SK-N-MC (cell line): ENCODE measurements at regions not wholly inside any gene's neighbourhood (a gene's known extent, or its start where the extent isn't known, plus 50 kb on each side); places are given as distances from the start of the nearest gene placed in this dataset.

Experiments
- DNase-seq: peaks from one replicate; pipeline ENCODE4 v3.0.0-alpha.2; 2011; ENCODE audit warnings: low read depth, low spot score
- H3K27ac ChIP-seq: fragments of 200-600 bp; sonication (generic); 2 replicates; pipeline ENCODE4 v1.5.1; 2016; ENCODE audit warnings: mixed run types
- H3K36me3 ChIP-seq: fragments of 200-600 bp; sonication (generic); 2 replicates; pipeline ENCODE4 v1.6.1; 2017; ENCODE audit warnings: antibody characterized with exemption, low read length, mixed read lengths; ENCODE audit not compliant: insufficient read depth
- H3K4me3 ChIP-seq: fragments of 200-600 bp; sonication (generic); 2 replicates; pipeline ENCODE4 v1.5.1; 2016
- H3K9ac ChIP-seq: fragments of 200-600 bp; sonication (generic); 2 replicates; pipeline ENCODE4 v1.8.0; 2017; ENCODE audit warnings: mixed run types, mixed read lengths; ENCODE audit not compliant: insufficient read length
- H3K9me3 ChIP-seq: fragments of 200-600 bp; sonication (generic); 2 replicates; pipeline ENCODE4 v1.6.1; 2017; ENCODE audit warnings: low read depth, mild to moderate bottlenecking, antibody characterized with exemption, low read length, moderate library complexity, mixed read lengths
- EZH2 ChIP-seq: fragments of 200-600 bp; sonication (generic); IDR thresholded peaks from one replicate; pipeline ENCODE4 v1.6.1; 2017; ENCODE audit warnings: antibody characterized with exemption
- FOXP2 ChIP-seq: optimal IDR thresholded peaks from 2 replicates; pipeline ENCODE3; 2011; ENCODE audit warnings: mild to moderate bottlenecking, moderate library complexity; ENCODE audit not compliant: insufficient read depth; ENCODE audit errors: extremely low read length, control extremely low read depth
- POLR2AphosphoS5 ChIP-seq: IDR thresholded peaks from 2 replicates; pipeline ENCODE4 v1.6.1; 2012; ENCODE audit warnings: mild to moderate bottlenecking, low read depth, low read length, borderline replicate concordance

DNA sequence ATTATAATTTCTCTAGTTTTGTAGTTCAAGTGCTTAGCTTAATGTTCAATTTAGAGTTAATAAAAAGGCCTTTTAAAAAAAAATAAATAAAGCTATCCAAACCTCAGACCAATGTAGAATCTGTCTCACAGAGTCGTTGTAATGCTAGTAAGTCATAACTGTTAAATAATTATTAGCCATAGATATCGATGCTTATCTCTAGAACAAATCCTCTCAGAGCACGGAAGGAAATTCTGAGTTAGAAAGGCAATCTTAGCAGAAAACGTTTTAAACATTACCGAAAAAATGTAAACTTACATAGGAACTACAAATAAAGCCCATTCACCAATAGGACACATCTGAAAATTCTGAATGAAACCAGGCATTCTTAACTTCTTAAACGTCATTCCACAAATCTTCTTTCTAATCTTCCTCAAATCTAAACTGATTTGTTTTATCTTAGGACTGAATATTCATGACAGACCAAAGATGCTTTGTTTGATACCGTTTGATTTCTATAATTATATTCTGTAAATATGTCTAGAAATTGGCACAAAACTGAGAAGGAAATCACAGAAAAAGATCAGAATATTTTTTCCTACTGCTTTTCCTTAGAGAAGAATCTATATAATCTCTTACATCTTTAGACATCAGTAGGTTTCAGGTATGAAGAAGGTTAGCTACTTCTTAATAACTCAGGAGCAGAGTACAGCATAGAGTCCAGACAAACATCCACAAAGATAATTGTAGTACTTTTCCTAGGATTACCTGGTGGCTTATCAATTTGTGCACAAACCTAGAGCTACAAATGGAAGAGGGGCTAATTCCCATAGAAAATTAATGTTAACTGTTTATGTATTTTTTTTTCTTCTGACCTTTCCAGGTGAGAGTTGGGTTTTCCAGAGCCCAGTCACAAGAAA is 140.7 kb downstream of the BTC start:
- Histone ChIP-seq H3K9me3 (no peaks in the 10 kb centered on the region), H3K9ac (no peak overlapping the region), H3K36me3 (no peaks in the 10 kb centered on the region), H3K27ac (no peak overlapping the region), H3K4me3 (no peak overlapping the region)
- DNase-seq, result no peak
- no peak for TF ChIP-seq FOXP2
- no peak for TF ChIP-seq POLR2AphosphoS5
- no peak for TF ChIP-seq EZH2

DNA sequence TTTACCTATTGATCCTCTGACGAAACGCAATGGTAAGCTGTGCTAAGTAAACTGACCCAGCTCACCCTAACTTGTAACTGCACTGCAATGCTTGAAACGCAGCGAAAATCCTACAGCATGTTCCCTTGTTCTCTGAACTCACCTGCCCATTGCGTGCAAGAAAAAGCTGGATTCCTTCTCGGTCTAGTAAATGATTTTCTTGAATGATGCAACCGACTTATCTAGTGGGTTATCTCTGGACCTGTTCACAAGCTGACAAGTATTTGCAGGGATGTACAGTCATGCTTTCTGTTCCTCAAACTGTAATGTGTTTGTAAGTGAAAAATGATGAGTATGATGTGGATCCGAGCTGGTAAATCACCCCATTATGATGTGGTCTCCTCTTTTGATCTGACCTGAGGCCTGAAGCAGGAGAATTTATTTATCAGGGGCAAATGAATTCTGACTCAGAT is 140.1 kb downstream of the BTC start:
- Histone ChIP-seq H3K4me3 (no peak overlapping the region), H3K36me3 (no peaks in the 10 kb centered on the region), H3K9ac (no peak overlapping the region), H3K27ac (no peak overlapping the region), H3K9me3 (no peaks in the 10 kb centered on the region)
- TF ChIP-seq POLR2AphosphoS5 (no peak), EZH2 (no peak), FOXP2 (no peak)
- DNase-seq, result no peak

DNA sequence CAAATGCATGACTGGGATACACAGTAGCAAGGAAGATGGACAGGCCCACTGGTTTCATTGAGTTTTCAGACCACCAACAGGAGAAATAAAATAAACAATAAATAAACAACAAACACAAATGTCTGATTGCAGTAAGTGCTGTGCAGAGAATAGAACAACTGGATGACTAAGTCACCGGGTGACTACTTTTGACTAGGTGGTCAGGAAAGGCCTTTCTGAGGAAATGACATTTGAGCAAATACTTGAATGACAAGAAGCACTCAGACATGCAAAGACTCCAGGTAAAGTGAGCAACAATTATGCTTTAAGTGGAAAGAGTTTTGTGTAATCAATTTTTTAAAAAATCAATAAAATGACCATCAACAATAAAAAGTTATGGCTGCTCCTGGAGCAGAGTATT is 137.7 kb downstream of the BTC start:
- no peak for TF ChIP-seq POLR2AphosphoS5
- no peak for TF ChIP-seq EZH2
- TF ChIP-seq FOXP2, result no peak
- no peak overlapping the region for H3K9ac ChIP-seq
- no peaks in the 10 kb centered on the region for H3K9me3 ChIP-seq
- no peak for DNase-seq
- H3K36me3 ChIP-seq, result no peaks in the 10 kb centered on the region
- H3K27ac ChIP-seq, result no peak overlapping the region
- no peak overlapping the region for H3K4me3 ChIP-seq

DNA sequence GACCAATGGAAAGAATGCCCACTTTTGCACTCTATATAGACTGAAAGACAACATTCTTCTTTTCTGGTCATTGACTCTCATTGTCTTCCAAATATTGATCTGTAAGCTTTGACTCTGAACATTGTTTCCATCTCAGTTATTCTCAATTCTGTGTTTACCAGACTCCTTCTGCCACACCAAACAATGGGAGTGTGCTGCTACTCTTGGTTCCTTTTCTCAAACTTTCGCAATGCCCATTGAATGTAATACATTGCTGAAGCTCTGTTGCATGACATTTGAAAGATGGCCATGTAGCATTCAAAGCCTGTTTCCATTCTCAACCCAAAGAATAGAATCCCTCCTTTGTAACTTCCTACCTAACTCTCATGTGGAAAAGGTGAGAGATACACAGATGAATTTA is 136.2 kb downstream of the BTC start:
- no peak overlapping the region for H3K27ac ChIP-seq
- H3K36me3 ChIP-seq, result no peaks in the 10 kb centered on the region
- TF ChIP-seq POLR2AphosphoS5 (no peak), EZH2 (no peak), FOXP2 (no peak)
- H3K4me3 ChIP-seq, result no peak overlapping the region
- no peaks in the 10 kb centered on the region for H3K9me3 ChIP-seq
- DNase-seq, result no peak
- H3K9ac ChIP-seq, result no peak overlapping the region

DNA sequence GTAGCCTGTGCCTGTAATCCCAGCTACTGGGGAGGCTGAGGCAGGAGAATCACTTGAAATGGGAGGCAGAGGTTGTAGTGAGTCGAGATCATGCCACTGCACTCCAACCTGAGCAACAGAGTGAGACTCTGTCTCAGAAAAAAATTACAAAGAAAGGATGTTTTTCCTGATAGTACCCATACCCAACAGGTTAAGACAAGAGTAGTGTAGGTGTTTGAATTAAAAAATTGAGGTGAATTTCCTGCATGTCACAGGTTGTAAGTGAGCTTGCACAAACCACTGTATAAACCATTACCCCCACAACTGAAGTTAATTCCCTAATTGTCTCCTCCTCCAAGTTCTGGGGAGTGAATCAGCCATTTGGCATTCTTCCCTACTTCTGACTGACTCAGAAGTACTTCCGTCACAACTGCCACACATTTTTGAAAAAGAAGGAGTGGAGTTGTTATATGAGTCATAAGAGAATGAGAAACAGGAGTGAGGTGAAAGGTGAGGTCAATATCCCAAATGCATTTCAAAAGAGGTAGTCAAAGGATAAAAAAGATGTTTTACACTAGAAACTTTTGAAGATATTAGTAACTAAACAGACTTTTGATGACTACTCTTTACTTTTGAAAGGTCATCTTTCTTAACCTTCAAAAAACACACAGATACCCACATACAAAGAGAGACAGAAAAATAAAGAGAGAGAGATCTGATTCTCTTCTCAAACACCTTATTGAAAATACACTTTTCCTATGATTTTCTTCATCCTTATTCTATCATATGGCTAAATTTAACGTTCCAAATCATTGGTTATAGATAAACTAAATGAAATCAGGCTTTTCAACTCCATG is 134.5 kb downstream of the BTC start:
- no peak for DNase-seq
- Histone ChIP-seq H3K36me3 (no peaks in the 10 kb centered on the region), H3K27ac (no peak overlapping the region), H3K4me3 (no peak overlapping the region), H3K9ac (no peak overlapping the region), H3K9me3 (no peaks in the 10 kb centered on the region)
- TF ChIP-seq POLR2AphosphoS5, result no peak
- no peak for TF ChIP-seq EZH2
- TF ChIP-seq FOXP2, result no peak

DNA sequence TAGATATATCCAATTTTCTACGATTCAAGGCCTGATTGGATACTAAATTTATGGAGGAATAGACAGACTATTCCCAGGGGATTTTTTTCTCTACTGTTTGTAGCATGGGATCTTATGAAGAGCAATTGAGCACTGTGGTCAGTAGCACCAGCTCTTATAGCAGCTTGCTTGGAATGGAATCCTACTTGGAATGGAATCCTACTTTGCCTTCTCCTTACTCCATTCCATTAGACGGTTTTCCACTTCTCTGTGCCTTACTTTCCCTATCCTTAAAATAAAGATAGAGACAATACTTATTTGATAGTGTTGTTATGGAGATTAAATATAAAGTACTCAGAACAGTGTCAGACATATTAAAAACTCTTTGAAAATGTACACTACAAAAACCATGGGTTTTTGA is 133.5 kb downstream of the BTC start:
- TF ChIP-seq FOXP2, result no peak
- TF ChIP-seq POLR2AphosphoS5, result no peak
- no peak for TF ChIP-seq EZH2
- H3K36me3 ChIP-seq, result no peaks in the 10 kb centered on the region
- H3K9ac ChIP-seq, result no peak overlapping the region
- no peak overlapping the region for H3K4me3 ChIP-seq
- DNase-seq, result no peak
- H3K27ac ChIP-seq, result no peak overlapping the region
- no peaks in the 10 kb centered on the region for H3K9me3 ChIP-seq

DNA sequence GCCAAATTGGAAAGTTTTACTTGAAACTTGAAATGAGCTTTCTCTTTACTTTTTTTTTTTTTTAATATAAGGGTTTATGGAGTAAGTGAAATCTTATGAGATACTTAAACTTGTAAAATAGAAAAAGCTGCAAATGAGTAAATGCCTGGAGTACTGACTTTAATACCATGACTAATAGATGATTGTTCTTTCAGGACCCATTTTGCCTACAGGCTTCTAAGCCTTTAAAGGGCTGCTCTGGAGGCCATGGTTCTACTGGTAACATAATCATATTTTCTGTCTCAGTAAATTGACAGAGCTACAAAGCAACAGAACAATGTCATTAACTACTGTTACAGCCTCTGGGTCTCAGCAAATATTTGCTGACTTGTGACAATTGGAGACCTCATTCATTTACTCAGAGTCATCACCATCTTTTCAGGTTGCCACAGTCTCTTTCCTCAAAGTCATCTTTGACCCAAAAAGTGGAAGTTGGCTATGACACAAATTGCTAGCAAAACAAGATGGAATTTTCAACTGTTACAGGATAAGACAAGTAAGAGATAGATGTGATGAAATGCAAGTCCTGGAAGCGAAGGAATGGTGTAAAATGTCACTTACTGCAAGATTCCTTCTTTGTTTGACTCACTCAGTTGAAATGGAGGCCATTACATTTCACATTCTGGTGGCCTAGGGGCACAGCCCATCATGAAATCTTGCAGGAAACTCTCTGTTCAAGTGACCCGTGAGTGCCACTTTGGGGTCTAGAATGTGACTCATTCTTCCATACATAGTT is 132.7 kb downstream of the BTC start:
- no peak for DNase-seq

More for the DNA sequence above, 132.7 kb downstream of the BTC start:
- no peaks in the 10 kb centered on the region for H3K9me3 ChIP-seq
- H3K36me3 ChIP-seq, result no peaks in the 10 kb centered on the region
- H3K27ac ChIP-seq, result no peak overlapping the region
- no peak for TF ChIP-seq POLR2AphosphoS5
- TF ChIP-seq FOXP2, result no peak
- TF ChIP-seq EZH2, result no peak
- H3K9ac ChIP-seq, result no peak overlapping the region
- no peak overlapping the region for H3K4me3 ChIP-seq
